GM18909 (cell line): ENCODE measurements at regions not wholly inside any gene's neighbourhood (a gene's known extent, or its start where the extent isn't known, plus 50 kb on each side); places are given as distances from the start of the nearest gene placed in this dataset.
"Not testable (repeated sequence)": the region's sequence is repeated elsewhere in the genome, so short reads cannot be mapped to it uniquely, and the experiment has no call there.

Source experiments
- ATAC-seq: cut with Tn5 transposase; IDR thresholded peaks from one replicate; pipeline ENCODE4 v1.9.1; 2021; ENCODE audit warnings: mild to moderate bottlenecking; ENCODE audit not compliant: unreplicated experiment, poor library complexity

- ATAC-seq, result no peak
Observed at GRCh38 chr5:92081958-92082712, 699.0 kb upstream of the ARRDC3 start.

DNA sequence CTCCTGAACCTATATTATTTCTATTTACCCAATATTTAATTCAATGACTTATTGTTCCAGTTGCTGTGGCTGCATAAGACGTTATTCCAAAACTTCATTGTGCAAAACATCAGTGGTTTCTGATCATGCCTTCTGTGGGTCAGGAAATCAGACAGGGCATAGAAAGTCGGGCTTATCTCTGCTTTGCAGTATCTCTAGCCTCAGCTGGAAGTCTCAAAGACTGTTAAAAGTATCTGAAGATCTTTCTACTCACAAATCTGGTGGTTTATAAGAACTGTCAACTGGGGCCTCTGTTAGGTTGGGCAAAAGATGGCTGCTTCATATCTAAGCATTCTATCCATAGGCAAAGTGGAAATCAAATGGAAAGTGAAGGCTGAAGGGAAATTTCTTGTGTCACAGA is 687.7 kb upstream of the ARRDC3 start:
- no peak for ATAC-seq

DNA sequence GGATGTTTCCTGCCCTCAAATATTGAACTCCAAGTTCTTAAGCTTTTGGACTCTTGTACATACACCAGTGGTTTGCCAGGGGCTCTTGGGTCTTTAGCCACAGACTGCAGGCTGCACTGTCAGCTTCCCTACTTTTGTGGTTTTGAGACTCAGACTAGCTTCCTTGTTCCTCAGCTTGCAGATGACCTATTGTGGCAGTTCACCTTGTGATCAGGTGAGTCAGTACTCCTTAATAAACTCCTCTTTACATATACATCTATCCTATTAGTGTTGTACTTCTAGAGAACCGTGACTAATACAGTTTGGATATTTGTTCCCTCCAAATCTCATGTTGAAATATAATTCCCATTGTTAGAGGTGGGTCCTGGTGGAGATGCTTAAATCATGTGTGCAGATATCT is 681.9 kb upstream of the ARRDC3 start:
- ATAC-seq, result no peak

DNA sequence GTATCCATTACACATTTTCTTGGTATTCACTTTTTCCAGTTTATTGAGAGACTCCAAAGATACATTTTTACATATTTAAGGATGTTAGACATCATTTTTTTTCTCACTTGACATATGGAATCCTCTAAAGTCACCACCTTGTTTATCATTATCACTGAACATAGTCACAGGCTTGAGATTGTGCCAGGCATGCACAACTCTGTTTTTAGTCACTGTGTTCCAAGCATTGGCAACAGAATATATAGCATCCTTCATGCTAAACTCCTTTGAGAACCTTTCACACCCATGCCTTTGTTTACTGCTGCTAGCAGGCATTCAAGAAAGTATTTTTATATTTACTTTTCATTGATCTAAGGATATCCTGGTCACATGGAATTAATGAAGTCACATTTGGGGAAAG is 668.6 kb upstream of the ARRDC3 start:
- no peak for ATAC-seq

DNA sequence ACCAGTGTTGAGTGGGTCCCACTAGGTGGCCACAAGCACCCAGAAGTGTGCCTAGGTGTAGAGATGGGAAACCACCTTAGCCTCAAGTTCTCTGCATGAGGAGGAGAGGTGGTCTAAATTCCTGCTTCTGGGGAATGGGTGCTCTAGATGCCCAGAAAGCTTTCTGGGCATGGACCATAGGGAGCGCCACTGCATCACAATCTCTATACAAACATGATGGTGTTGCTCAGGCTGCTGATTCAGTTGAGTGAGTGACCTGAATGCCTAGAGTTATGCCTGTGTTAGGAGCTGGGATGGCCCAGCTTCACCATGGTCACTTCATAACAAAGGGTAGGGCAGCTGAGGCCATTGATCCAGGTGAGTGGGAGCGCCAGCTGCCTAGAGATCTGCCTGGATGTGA is 667.9 kb upstream of the ARRDC3 start:
- no peak for ATAC-seq

DNA sequence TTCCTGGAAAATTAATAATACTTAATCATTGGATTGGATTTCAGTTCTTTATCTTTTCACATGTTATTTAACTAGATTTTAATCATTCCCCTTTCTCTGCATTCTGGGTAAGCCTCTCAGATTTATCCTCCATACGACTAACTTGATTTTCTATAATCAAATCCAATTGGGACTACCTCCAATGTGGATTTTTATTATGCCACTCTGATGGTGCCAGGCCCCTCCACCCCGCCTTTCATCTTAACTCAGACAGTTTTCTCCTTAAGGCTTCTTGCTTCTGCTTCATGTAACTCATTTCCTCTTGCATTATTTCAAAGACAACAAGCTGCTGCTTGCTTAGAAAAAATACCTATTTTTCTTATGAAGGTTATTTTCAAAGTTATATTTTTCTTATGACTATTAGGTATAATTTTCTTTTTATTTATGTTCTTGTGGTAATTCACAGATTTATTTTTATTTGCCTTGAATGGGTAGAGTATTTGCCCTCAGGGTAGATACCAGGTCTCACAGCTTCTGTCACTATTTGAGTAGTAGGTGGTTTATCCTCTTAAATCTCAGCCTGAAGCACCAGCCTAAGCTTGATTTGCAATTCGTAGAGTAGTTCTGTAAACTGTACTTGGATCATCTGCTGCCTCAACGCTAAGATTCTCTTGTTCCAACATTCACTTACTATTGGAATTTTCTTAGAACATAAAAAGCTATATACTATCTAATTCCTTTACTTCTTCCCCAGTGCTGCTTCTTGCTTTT is 659.0 kb upstream of the ARRDC3 start:
- no peak for ATAC-seq

DNA sequence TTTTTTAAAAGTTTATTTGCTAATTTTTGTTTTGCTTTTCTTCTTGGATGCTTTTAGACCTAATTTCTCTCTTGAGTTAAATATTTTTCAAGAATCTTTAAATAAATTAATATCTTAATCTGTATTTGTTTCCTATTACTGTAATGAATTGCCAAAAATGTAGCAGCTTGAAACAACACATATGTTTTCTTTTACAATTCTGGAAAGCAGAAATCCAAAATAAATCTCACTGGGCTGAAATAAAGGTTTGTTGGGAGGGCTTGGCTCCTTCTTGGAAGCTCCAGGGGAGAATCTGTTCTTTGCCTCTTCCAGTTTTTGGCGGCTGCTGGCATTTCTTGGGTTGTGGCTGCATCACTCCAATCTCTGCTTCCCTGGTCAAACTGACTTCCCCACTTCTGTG is 658.1 kb upstream of the ARRDC3 start:
- no peak for ATAC-seq

DNA sequence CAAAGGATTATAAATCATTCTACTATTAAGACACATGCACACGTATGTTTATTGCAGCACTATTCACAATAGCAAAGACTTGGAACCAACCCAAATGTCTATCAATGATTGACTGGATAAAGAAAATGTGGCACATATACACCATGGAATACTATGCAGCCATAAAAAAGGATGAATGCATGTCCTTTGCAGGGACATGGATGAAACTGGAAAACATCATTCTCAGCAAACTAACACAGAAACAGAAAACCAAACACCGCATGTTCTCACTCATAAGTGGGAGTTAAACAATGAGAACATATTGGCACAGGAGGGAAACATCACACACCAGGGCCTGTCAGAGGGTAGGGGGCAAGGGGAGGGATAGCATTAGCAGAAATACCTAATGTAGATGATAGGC is 646.7 kb upstream of the ARRDC3 start:
- not testable (repeated sequence) for ATAC-seq

- no peak for ATAC-seq
Observed at GRCh38 chr5:92023555-92023954, 640.4 kb upstream of the ARRDC3 start.

DNA sequence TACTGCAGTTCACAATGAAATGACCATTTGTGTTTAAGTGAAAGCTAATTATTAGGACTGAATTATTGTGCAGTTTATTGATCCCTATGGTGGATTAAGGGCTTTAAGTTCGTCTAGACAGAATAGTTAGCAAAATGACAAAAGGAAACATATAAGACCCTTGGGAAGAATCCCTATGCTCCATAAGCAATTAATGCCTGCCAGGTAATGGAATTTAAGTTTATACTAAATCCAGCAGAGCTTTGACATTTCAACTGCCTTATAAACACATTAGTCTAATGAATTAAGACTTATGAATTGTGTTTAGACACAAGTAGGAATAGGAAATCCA is 640.0 kb upstream of the ARRDC3 start:
- no peak for ATAC-seq

DNA sequence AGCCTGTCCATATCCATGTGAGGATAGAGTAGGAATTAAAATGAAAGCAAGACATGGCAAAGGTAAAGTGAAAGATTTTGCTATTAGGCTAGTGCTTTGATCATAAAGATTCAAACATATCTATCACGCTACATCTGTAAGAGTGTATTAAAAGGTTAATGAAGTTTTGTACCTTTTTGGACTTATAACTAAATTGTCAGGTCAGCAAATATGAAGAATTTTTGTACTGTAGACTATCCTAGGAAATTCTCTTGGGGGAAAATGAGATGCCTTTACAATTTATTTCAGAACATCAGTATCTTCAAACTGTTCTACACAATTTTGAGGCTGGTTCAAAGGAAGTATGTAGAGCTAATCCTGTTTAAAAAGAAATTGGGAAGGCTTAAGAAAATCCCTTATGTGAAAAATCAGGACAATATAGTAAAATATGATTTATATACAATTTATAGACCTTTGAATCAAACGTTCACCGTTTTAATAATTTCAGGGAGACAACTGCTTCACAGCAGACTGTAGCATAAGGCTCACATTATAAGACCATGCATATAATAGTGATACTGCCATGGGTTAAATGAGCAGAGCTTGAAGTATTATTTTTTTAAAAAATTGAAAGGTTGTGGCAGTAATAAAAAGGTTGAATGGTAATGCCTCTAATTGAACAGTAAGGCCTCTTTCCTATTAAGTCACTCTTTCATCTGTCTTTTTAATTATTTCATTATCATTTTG is 639.5 kb upstream of the ARRDC3 start:
- ATAC-seq, result no peak

- ATAC-seq, result no peak
Observed at GRCh38 chr5:92019376-92019990, 636.4 kb upstream of the ARRDC3 start.

GRCh38 chr5:92017776-92018175 is 634.7 kb upstream of the ARRDC3 start:
- ATAC-seq, result no peak

- ATAC-seq, result not testable (repeated sequence)
Observed at GRCh38 chr5:92011845-92012244, 628.7 kb upstream of the ARRDC3 start.

DNA sequence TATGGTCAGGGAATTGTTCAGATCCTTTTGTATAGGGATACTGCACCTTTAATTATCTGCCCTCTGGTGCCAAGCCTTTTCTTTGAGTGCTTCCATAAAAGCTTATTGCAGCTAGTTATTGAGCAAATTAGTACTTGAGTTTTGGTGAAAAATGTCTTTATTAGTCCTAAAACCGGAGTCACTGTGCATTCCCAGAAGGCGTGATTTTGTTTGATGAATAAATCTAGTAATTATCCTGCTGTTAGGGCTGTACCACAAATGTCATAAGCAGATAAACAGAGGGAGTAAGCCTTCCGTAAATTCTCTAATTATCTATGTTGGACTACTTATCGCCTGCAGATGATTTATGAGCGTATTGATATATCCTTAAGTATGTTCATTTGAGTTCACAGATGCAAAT is 620.7 kb upstream of the ARRDC3 start:
- ATAC-seq, result no peak

DNA sequence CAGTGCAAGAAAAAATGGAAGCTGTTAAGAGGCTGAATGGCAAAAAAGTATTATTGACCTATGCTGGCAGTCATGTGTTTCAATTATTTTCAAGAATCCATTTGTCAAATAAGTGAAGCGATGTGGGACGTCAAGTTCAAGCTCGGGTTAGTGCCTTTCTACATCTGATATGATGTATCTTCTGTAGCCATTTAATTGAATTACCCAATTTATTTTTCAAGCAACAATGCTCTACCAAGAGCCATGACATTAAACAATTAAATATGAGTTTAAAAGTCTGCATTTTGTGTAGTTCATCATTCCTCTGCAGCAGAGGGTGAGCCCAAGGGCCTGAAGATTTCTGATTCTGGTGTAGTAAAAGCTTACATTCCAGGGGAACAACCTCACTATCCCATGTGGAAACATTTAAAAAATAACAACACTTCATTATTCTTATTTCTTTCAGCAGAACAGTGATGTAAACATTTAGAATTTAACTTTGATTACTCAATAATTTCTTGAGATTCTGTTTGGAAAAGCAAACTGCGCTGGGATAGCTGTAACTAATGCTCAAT is 619.7 kb upstream of the ARRDC3 start:
- no peak for ATAC-seq

GRCh38 chr5:91998774-91999173 is 615.7 kb upstream of the ARRDC3 start:
- ATAC-seq, result no peak

DNA sequence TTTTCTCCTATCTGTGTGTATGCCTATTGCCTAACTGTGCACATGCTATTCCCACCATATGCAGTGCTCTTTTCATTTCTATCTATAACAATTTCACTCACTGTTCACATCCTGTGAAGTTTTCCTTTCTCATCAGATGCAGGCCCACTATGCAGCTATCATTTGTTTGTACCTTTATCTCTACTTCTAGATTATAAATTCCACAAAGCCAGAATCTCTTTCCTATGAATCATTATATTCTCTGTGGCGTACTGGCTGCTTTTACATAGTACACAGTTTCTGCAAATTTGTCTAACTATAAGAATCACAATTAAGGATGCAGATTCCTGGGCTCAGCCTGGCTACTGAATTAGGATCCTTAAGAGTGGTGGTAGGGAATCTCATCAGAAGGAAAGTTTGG is 600.8 kb upstream of the ARRDC3 start:
- ATAC-seq, result no peak

DNA sequence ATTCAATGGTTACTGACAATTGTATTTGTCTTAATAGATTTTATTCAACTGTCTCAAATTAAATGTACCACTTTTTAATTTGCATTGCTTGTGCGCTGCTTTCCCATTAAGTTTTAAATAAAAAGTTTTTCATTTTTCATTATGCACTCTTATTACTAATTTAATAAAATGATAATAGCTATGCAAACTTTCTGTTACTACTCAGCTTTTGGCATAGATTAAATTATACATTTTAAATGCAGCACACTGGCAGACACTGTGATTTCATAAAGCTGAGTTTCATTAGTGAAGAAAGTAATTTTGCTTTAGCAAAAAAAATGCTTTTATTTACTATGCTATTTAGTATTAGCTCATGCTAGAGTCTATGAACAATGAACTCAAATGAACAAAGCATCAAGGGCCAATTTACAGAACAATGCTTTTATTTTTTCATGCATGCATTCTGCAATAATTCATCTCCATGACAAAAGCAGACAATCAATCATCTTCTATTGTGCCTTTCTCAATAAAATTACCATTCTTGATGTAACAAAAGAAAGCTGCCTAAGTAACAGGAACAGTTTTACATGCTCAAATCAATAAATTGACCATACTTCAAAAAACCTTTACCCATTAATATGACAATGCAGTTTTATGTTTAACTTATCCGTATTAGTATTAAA is 595.2 kb upstream of the ARRDC3 start:
- ATAC-seq, result no peak

DNA sequence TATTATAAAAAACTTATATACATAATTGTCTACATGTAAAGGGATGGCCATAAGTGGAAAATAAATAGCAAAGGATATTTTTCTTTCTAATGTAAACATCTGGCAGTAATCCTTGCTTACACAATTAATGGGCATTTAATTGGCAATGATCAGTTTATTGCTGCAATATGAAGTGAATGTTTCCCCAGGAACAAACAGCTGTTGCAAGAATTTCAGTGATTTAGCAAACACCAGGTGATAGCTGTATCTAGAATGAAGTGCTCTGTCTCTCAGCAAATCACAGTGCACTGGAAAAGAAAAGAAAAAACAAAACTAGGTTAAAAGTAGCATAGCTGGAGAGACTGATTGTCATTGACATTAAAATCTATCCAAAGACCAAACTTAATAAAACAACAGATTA is 594.5 kb upstream of the ARRDC3 start:
- no peak for ATAC-seq
